ENCODE measurements at regions not wholly inside any gene's neighbourhood (a gene's known extent, or its start where the extent isn't known, plus 50 kb on each side); places are given as distances from the start of the nearest gene placed in this dataset.

- no peak for TF ChIP-seq HDAC6 (IDR thresholded peaks at IDR 0.05; ENCODE audit: low read depth, low read length)
- TF ChIP-seq RNF2 (IDR thresholded peaks at IDR 0.05; ENCODE audit: borderline replicate concordance, low read depth, low read length, missing control alignments, poor library complexity, severe bottlenecking) = no peak
- TF ChIP-seq CTCF (IDR thresholded peaks at IDR 0.05; ENCODE audit: control extremely low read depth in 1 of 3, insufficient read depth in 1 of 3, low read depth in 1 of 3, low read length in 3 of 3) = no peak
- no peak for TF ChIP-seq RBBP5 (IDR thresholded peaks at IDR 0.05; ENCODE audit: borderline replicate concordance, low read depth, low read length)
- TF ChIP-seq SUZ12 (IDR thresholded peaks at IDR 0.05; ENCODE audit: low read length) = no peak
These were observed 442.9 kb upstream of the SGCD start (continued) for GRCh38 chr5:155884041-155884440.

All from H1 (cell line).